CD14-positive monocyte (primary cell): ENCODE measurements at regions not wholly inside any gene's neighbourhood (a gene's known extent, or its start where the extent isn't known, plus 50 kb on each side); places are given as distances from the start of the nearest gene placed in this dataset.
"Not testable (repeated sequence)": the region's sequence is repeated elsewhere in the genome, so short reads cannot be mapped to it uniquely, and the experiment has no call there.

Experiments
- DNase-seq, 3 donors: peaks; one replicate each; pipeline ENCODE4 v3.0.0-alpha.2; 2011 to 2022
- H2AFZ ChIP-seq: 2 replicates; pipeline ENCODE4 v1.6.0; 2012; ENCODE audit warnings: mild to moderate bottlenecking, low read depth, low read length, inconsistent platforms; ENCODE audit not compliant: insufficient read depth, poor library complexity, severe bottlenecking
- H3K27ac ChIP-seq, 2 donors: 1 replicate in 1 of 2; 2 replicates in 1 of 2; pipeline ENCODE4 v1.5.1; 2012 to 2013; ENCODE audit warnings: low read length in 2 of 2, control low read depth in 1 of 2, inconsistent platforms in 1 of 2, low read depth in 1 of 2, mild to moderate bottlenecking in 1 of 2
- H3K27me3 ChIP-seq, 2 donors: one replicate each; pipeline versions ENCODE4 v1.6.0 to v1.6.1; 2011 to 2013; ENCODE audit warnings: low read length in 2 of 2; ENCODE audit not compliant: control insufficient read depth in 2 of 2, insufficient read depth in 2 of 2
- H3K36me3 ChIP-seq, 2 donors: replicated peaks in 1 of 2; 1 replicate in 1 of 2; 2 replicates in 1 of 2; pipeline versions ENCODE4 v1.5.1 to v1.6.1; 2012 to 2013; ENCODE audit warnings: low read length in 2 of 2, control low read depth in 1 of 2, inconsistent platforms in 1 of 2, mild to moderate bottlenecking in 1 of 2; ENCODE audit not compliant: insufficient read depth in 2 of 2, control insufficient read depth in 1 of 2
- H3K4me1 ChIP-seq, 2 donors: 1 replicate in 1 of 2; 2 replicates in 1 of 2; pipeline versions ENCODE4 v1.5.1 to v1.6.1; 2012 to 2013; ENCODE audit warnings: low read length in 2 of 2, control low read depth in 1 of 2, inconsistent platforms in 1 of 2, mild to moderate bottlenecking in 1 of 2, moderate library complexity in 1 of 2; ENCODE audit not compliant: insufficient read depth in 2 of 2, control insufficient read depth in 1 of 2
- H3K4me2 ChIP-seq: replicated peaks from 2 replicates; pipeline ENCODE3; 2012; ENCODE audit warnings: low read length, moderate library complexity, mild to moderate bottlenecking; ENCODE audit not compliant: poor library complexity, severe bottlenecking; ENCODE audit errors: extremely low read depth
- H3K4me3 ChIP-seq, 3 experiments: fragments of 200-600 bp in 1 of 3; sonication (generic) in 1 of 3; replicated peaks in 1 of 3; 1 replicate in 2 of 3; 2 replicates in 1 of 3; pipeline ENCODE4 v1.5.1; 2011 to 2013; ENCODE audit warnings: low read length in 3 of 3, mild to moderate bottlenecking in 3 of 3, control low read depth in 2 of 3, low read depth in 2 of 3, inconsistent platforms in 1 of 3, moderate library complexity in 1 of 3
- H3K79me2 ChIP-seq: 2 replicates; pipeline ENCODE4 v1.6.0; 2012; ENCODE audit warnings: mild to moderate bottlenecking, control low read depth, inconsistent platforms, low read length, moderate library complexity; ENCODE audit not compliant: insufficient read depth
- H3K9ac ChIP-seq: 2 replicates; pipeline ENCODE4 v1.6.0; 2017; ENCODE audit warnings: low read length, mild to moderate bottlenecking; ENCODE audit not compliant: insufficient read depth, poor library complexity, severe bottlenecking
- H3K9me3 ChIP-seq, 2 donors: replicated peaks in 1 of 2; 1 replicate in 1 of 2; 2 replicates in 1 of 2; pipeline versions ENCODE4 v1.5.1 to v1.6.1; 2012 to 2013; ENCODE audit warnings: low read length in 2 of 2, control low read depth in 1 of 2; ENCODE audit not compliant: control insufficient read depth in 1 of 2, insufficient read depth in 1 of 2
- H4K20me1 ChIP-seq: 2 replicates; pipeline ENCODE4 v1.6.0; 2012; ENCODE audit warnings: mild to moderate bottlenecking, low read length, control low read depth, moderate library complexity; ENCODE audit not compliant: insufficient read depth
- H3K27ac Mint-ChIP-seq, 7 donors: one replicate each; pipeline ENCODE4 v1.8.0; 2020; ENCODE audit warnings: mild to moderate bottlenecking in 7 of 7, mixed read lengths in 7 of 7, moderate library complexity in 6 of 7, inconsistent platforms in 2 of 7
- H3K27me3 Mint-ChIP-seq, 3 donors: one replicate each; pipeline ENCODE4 v1.8.0; 2021 to 2022; ENCODE audit warnings: low read depth in 3 of 3, mild to moderate bottlenecking in 3 of 3, mixed read lengths in 3 of 3, moderate library complexity in 3 of 3, inconsistent platforms in 1 of 3
- H3K36me3 Mint-ChIP-seq, 2 donors: one replicate each; pipeline ENCODE4 v1.8.0; 2020; ENCODE audit warnings: mixed read lengths in 2 of 2, inconsistent platforms in 1 of 2, mild to moderate bottlenecking in 1 of 2
- H3K4me1 Mint-ChIP-seq: one replicate; pipeline ENCODE4 v1.8.0; 2020; ENCODE audit warnings: mild to moderate bottlenecking, mixed read lengths
- H3K4me3 Mint-ChIP-seq, 2 donors: one replicate each; pipeline ENCODE4 v1.8.0; 2020; ENCODE audit warnings: mild to moderate bottlenecking in 2 of 2, mixed read lengths in 2 of 2, moderate library complexity in 1 of 2
- H3K9me3 Mint-ChIP-seq, 7 donors: one replicate each; pipeline ENCODE4 v1.8.0; 2020 to 2022; ENCODE audit warnings: mixed read lengths in 7 of 7, mild to moderate bottlenecking in 6 of 7, moderate library complexity in 6 of 7, inconsistent platforms in 2 of 7
- CTCF ChIP-seq: fragments of 200-600 bp; IDR thresholded peaks from one replicate; pipeline ENCODE4 v1.8.0; 2022; ENCODE audit warnings: antibody characterized with exemption, mild to moderate bottlenecking
- WGBS: methylation state at CpG from one replicate; pipeline ENCODE4 v1.1.5; 2013; ENCODE audit warnings: missing lambda C conversion rate; ENCODE audit not compliant: insufficient coverage; 5-methylcytosine and 5-hydroxymethylcytosine counted together
- intact Hi-C, 2 donors: fragments of 100-400 bp; cut with micrococcal nuclease; formaldehyde crosslinking; loops; one replicate each; pipeline versions ENCODE4 v1.15.0 to v1.15.1; 2023

- H3K36me3 Mint-ChIP-seq = no peaks in the 10 kb centered on the region
- no peak overlapping the region for H3K27ac Mint-ChIP-seq
- Histone ChIP-seq H4K20me1 (no peaks in the 10 kb centered on the region), H3K36me3 (no peaks in the 10 kb centered on the region), H3K9me3 (no peaks in the 10 kb centered on the region), H3K4me1 (no peaks in the 10 kb centered on the region), H3K27ac (no peak overlapping the region), H3K27me3 (no peaks in the 10 kb centered on the region), H3K4me3 (no peak overlapping the region), H2AFZ (no peak overlapping the region), H3K4me2 (no peak overlapping the region), H3K9ac (no peak overlapping the region), H3K79me2 (no peaks in the 10 kb centered on the region)
- H3K27me3 Mint-ChIP-seq = no peaks in the 10 kb centered on the region
- no peak for TF ChIP-seq CTCF
- H3K4me1 Mint-ChIP-seq = peaks cover 6% of the 10 kb centered on the region
- WGBS = no CpG with 5 or more reads among the region's 5 CpGs
- no peak overlapping the region for H3K4me3 Mint-ChIP-seq
- no peak for DNase-seq
- H3K9me3 Mint-ChIP-seq = peaks cover 0 to 2% (median 0%) of the 10 kb centered on the region in 7 donors
- intact Hi-C loops = no loop called here
These were observed 53.7 kb upstream of the PELI2 start for GRCh38 chr14:56064513-56064912.

GRCh38 chr14:56065199-56065598 is 53.0 kb upstream of the PELI2 start:
- intact Hi-C loops = not testable (repeated sequence)

More at GRCh38 chr14:56065199-56065598, 53.0 kb upstream of the PELI2 start:
- H3K9me3 ChIP-seq, H3K4me2 ChIP-seq, H3K79me2 ChIP-seq, H3K36me3 Mint-ChIP-seq, H3K27ac Mint-ChIP-seq, H3K9me3 Mint-ChIP-seq, DNase-seq, H4K20me1 ChIP-seq, H3K9ac ChIP-seq, H3K27me3 Mint-ChIP-seq, H3K4me3 Mint-ChIP-seq, H3K4me1 ChIP-seq, H3K27me3 ChIP-seq, H3K27ac ChIP-seq, H3K36me3 ChIP-seq, H3K4me1 Mint-ChIP-seq, H2AFZ ChIP-seq, H3K4me3 ChIP-seq: not testable (repeated sequence)
- no CpG with 5 or more reads among the region's 4 CpGs for WGBS
